HEK293 (cell line): ENCODE measurements at regions not wholly inside any gene's neighbourhood (a gene's known extent, or its start where the extent isn't known, plus 50 kb on each side); places are given as distances from the start of the nearest gene placed in this dataset.

Source experiments
- CTCF ChIA-PET: fragments of 350-600 bp; formaldehyde crosslinking; extraction: SDS; loops from one replicate; lab custom pipeline; 2021; ENCODE audit warnings: antibody characterized with exemption; lab: Yijun Ruan, JAX
- POLR2A ChIA-PET: fragments of 300-600 bp; formaldehyde crosslinking; extraction: SDS; loops from one replicate; lab custom pipeline; 2020; ENCODE audit warnings: antibody characterized with exemption, inconsistent platforms; lab: Yijun Ruan, JAX
- H3K27ac ChIP-seq: fragments of 200-500 bp; sonication (Bioruptor generic); 2 replicates; pipeline ENCODE4 v1.5.1; 2014; ENCODE audit warnings: low read depth, low read length, control low read depth, inconsistent platforms; ENCODE audit errors: extremely low read depth
- H3K36me3 ChIP-seq, 2 experiments: fragments of 200-500 bp in 1 of 2; sonication (Bioruptor generic) in 1 of 2; 1 replicate in 1 of 2; 2 replicates in 1 of 2; pipeline ENCODE4 v1.5.1; 2014 to 2017; ENCODE audit warnings: inconsistent platforms in 2 of 2, low read length in 2 of 2; ENCODE audit not compliant: control insufficient read depth in 2 of 2, insufficient read depth in 1 of 2
- H3K4me1 ChIP-seq: fragments of 200-500 bp; sonication (Bioruptor generic); 2 replicates; pipeline ENCODE4 v1.5.1; 2014; ENCODE audit warnings: mild to moderate bottlenecking, low read length, inconsistent platforms; ENCODE audit not compliant: control insufficient read depth, insufficient read depth
- H3K4me3 ChIP-seq: 2 replicates; pipeline ENCODE4 v1.5.1; 2011; ENCODE audit warnings: low read depth, mild to moderate bottlenecking, control low read depth, low read length, moderate library complexity
- H3K9me3 ChIP-seq: fragments of 200-500 bp; sonication (Bioruptor generic); 2 replicates; pipeline ENCODE4 v1.5.1; 2014; ENCODE audit warnings: low read depth, low read length, inconsistent platforms; ENCODE audit not compliant: control insufficient read depth, insufficient read depth
- BCL11A ChIP-seq: fragments of 450-650 bp; formaldehyde crosslinking; IDR thresholded peaks from 2 replicates; pipeline ENCODE4 v1.5.1; 2016; ENCODE audit warnings: low read depth, missing biosample characterization, missing genetic modification characterization
- MEIS1 ChIP-seq: sonication (generic); formaldehyde crosslinking; IDR thresholded peaks from 2 replicates; pipeline ENCODE4 v1.8.1; 2022; ENCODE audit warnings: missing genetic modification reagents, mild to moderate bottlenecking, borderline replicate concordance
- MZF1 ChIP-seq: fragments of 450-650 bp; formaldehyde crosslinking; IDR thresholded peaks from 2 replicates; pipeline ENCODE4 v1.5.1; 2017; ENCODE audit warnings: missing biosample characterization, missing genetic modification characterization, borderline replicate concordance
- RBAK ChIP-seq: fragments of 450-650 bp; formaldehyde crosslinking; IDR thresholded peaks from 2 replicates; pipeline ENCODE4 v1.5.1; 2016; ENCODE audit warnings: missing biosample characterization, missing genetic modification characterization
- REPIN1 ChIP-seq: fragments of 450-650 bp; formaldehyde crosslinking; IDR thresholded peaks from 2 replicates; pipeline ENCODE4 v1.5.1; 2017; ENCODE audit warnings: missing biosample characterization, missing genetic modification characterization, low read depth
- ZBTB20 ChIP-seq: fragments of 450-650 bp; formaldehyde crosslinking; IDR thresholded peaks from 2 replicates; pipeline ENCODE4 v1.5.1; 2016; ENCODE audit warnings: missing biosample characterization, missing genetic modification characterization
- ZNF114 ChIP-seq: fragments of 450-650 bp; formaldehyde crosslinking; IDR thresholded peaks from 2 replicates; pipeline ENCODE4 v1.5.0; 2017; ENCODE audit warnings: missing biosample characterization, missing genetic modification characterization
- ZNF132 ChIP-seq: fragments of 450-650 bp; formaldehyde crosslinking; IDR thresholded peaks from 2 replicates; pipeline ENCODE4 v1.5.1; 2017; ENCODE audit warnings: missing biosample characterization, missing genetic modification characterization, borderline replicate concordance
- ZNF292 ChIP-seq: fragments of 450-650 bp; formaldehyde crosslinking; IDR thresholded peaks from 2 replicates; pipeline ENCODE4 v1.5.1; 2016; ENCODE audit warnings: low read depth, missing biosample characterization, missing genetic modification characterization, borderline replicate concordance
- ZNF335 ChIP-seq: fragments of 450-650 bp; formaldehyde crosslinking; conservative IDR thresholded peaks from 2 replicates; pipeline ENCODE4 v1.5.1; 2016; ENCODE audit warnings: missing biosample characterization, missing genetic modification characterization
- ZNF510 ChIP-seq: fragments of 450-650 bp; formaldehyde crosslinking; IDR thresholded peaks from 2 replicates; pipeline ENCODE4 v1.5.1; 2018; ENCODE audit warnings: mild to moderate bottlenecking, missing genetic modification characterization, missing biosample characterization; ENCODE audit not compliant: insufficient replicate concordance
- ZNF518A ChIP-seq: fragments of 450-650 bp; formaldehyde crosslinking; conservative IDR thresholded peaks from 2 replicates; pipeline ENCODE4 v1.5.1; 2016; ENCODE audit warnings: low read depth, missing biosample characterization, missing genetic modification characterization
- ZNF558 ChIP-seq: fragments of 450-650 bp; formaldehyde crosslinking; IDR thresholded peaks from 2 replicates; pipeline ENCODE4 v1.5.1; 2016; ENCODE audit warnings: missing biosample characterization, missing genetic modification characterization
- ZNF777 ChIP-seq: fragments of 450-650 bp; formaldehyde crosslinking; IDR thresholded peaks from 2 replicates; pipeline ENCODE4 v1.5.1; 2017; ENCODE audit warnings: missing biosample characterization, missing genetic modification characterization, borderline replicate concordance
- ZNF837 ChIP-seq: fragments of 450-650 bp; formaldehyde crosslinking; IDR thresholded peaks from 2 replicates; pipeline ENCODE4 v1.5.1; 2016; ENCODE audit warnings: missing biosample characterization, missing genetic modification characterization
- ZSCAN16 ChIP-seq: fragments of 450-650 bp; formaldehyde crosslinking; IDR thresholded peaks from 2 replicates; pipeline ENCODE4 v1.5.1; 2016; ENCODE audit warnings: missing biosample characterization, missing genetic modification characterization
- TF ChIP-seq, protein P1 (sequence below): fragments of 450-650 bp; formaldehyde crosslinking; IDR thresholded peaks from 2 replicates; pipeline ENCODE4 v1.5.1; 2016; ENCODE audit warnings: missing biosample characterization, missing genetic modification characterization
- TF ChIP-seq, protein P2 (sequence below): fragments of 450-650 bp; formaldehyde crosslinking; IDR thresholded peaks from 2 replicates; pipeline ENCODE4 v1.5.1; 2016; ENCODE audit warnings: missing biosample characterization, missing genetic modification characterization, borderline replicate concordance

- no peaks in the 10 kb centered on the region for H3K4me1 ChIP-seq
- POLR2A ChIA-PET, result no interaction called here
- TF ChIP-seq, protein P1, sequence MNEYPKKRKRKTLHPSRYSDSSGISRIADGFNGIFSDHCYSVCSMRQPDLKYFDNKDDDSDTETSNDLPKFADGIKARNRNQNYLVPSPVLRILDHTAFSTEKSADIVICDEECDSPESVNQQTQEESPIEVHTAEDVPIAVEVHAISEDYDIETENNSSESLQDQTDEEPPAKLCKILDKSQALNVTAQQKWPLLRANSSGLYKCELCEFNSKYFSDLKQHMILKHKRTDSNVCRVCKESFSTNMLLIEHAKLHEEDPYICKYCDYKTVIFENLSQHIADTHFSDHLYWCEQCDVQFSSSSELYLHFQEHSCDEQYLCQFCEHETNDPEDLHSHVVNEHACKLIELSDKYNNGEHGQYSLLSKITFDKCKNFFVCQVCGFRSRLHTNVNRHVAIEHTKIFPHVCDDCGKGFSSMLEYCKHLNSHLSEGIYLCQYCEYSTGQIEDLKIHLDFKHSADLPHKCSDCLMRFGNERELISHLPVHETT (tag by site-specific recombination), result no peak
- TF ChIP-seq BCL11A (tag by site-specific recombination) (no peak), ZNF518A (no peak), ZNF558 (tag by site-specific recombination) (no peak), ZNF837 (tag by site-specific recombination) (no peak), ZBTB20 (no peak), ZNF114 (tag by site-specific recombination) (no peak), REPIN1 (tag by site-specific recombination) (no peak), MZF1 (tag by site-specific recombination) (no peak), MEIS1 (CRISPR knock-in tag) (no peak), ZNF510 (no peak), ZNF335 (tag by site-specific recombination) (no peak), ZSCAN16 (tag by site-specific recombination) (no peak), RBAK (no peak), ZNF132 (tag by site-specific recombination) (no peak), ZNF777 (no peak), ZNF292 (tag by site-specific recombination) (no peak)
- TF ChIP-seq, protein P2, sequence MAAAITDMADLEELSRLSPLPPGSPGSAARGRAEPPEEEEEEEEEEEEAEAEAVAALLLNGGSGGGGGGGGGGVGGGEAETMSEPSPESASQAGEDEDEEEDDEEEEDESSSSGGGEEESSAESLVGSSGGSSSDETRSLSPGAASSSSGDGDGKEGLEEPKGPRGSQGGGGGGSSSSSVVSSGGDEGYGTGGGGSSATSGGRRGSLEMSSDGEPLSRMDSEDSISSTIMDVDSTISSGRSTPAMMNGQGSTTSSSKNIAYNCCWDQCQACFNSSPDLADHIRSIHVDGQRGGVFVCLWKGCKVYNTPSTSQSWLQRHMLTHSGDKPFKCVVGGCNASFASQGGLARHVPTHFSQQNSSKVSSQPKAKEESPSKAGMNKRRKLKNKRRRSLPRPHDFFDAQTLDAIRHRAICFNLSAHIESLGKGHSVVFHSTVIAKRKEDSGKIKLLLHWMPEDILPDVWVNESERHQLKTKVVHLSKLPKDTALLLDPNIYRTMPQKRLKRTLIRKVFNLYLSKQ, result no peak
- H3K36me3 ChIP-seq, result no peaks in the 10 kb centered on the region
- H3K4me3 ChIP-seq, result no peak overlapping the region
- H3K9me3 ChIP-seq, result no peaks in the 10 kb centered on the region
- no peak overlapping the region for H3K27ac ChIP-seq
- CTCF ChIA-PET, result interaction anchor here (0.6 to 1.4 kb wide), 3 partner anchors 25 to 135 kb away, joined by 3 to 8 read pairs (median 3); no protein-coding TSS in a partner anchor
These were observed 248.9 kb downstream of the ENGASE start for GRCh38 chr17:79323566-79323965.
